NB4 (cell line): ENCODE measurements at regions not wholly inside any gene's neighbourhood (a gene's known extent, or its start where the extent isn't known, plus 50 kb on each side); places are given as distances from the start of the nearest gene placed in this dataset.

Experiments
- CTCF ChIP-seq: IDR thresholded peaks from one replicate; pipeline ENCODE4 v1.5.1; 2012; ENCODE audit warnings: low read depth, low read length
- MAX ChIP-seq: IDR thresholded peaks from 2 replicates; pipeline ENCODE4 v1.6.1; 2011; ENCODE audit warnings: low read depth, low read length
- MYC ChIP-seq: IDR thresholded peaks from 2 replicates; pipeline ENCODE4 v1.6.1; 2011; ENCODE audit warnings: low read depth, low read length
- POLR2A ChIP-seq: IDR thresholded peaks from 2 replicates; pipeline ENCODE4 v1.6.1; 2011; ENCODE audit warnings: mild to moderate bottlenecking; ENCODE audit not compliant: insufficient read length; ENCODE audit errors: extremely low read depth

DNA sequence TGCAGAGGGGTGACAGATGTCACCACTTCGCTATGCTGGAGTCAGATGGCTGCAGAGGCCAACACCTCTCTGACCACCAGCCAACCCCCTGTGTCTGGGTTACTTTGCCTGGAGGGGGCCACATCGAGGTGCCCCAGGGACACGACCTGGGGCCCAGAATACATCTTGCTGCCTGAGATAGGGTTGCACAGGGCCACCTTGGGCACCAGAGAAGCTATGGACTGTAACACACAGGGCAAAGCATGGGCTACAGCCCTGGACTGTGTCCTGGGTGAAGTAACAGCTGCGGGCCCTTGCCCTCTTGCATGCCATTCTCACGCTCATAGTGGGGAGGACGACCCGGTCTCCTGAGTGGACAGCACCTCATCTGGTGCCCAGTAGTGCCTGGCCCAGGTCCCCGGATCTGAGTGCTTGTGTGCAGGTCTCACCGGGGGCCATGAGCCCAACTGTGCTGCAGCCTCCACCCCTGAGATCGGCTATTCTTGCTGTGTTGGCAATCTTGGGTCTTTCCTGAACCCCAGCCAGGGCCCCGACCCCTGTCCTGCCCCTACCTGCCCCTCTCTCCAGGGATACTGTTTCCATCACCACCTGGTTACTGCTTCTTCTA lies 115.2 kb upstream of the GDF10 start:
- TF ChIP-seq CTCF = no peak
- no peak for TF ChIP-seq POLR2A
- TF ChIP-seq MAX = no peak
- TF ChIP-seq MYC = no peak
